ENCODE measurements at regions not wholly inside any gene's neighbourhood (a gene's known extent, or its start where the extent isn't known, plus 50 kb on each side); places are given as distances from the start of the nearest gene placed in this dataset.

DNA sequence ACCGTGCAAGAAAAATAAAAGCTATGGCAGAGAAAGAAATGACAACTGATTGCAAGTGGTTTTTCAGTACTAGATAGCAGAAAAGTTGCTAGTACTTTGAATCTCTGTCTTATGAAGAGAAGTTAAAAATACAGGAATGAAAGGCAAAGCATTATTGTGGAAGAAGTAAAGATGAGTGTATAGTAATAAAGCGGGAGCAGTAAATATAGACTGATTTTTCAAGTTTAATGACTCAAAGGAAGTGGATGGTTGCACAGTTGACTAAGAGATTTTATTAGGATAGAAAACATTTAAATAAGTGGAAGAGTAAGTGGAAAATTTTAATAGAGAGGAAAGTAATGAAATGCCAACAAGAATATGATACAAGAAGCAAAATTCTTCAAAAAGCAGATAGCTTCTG, 1076.1 kb upstream of the CADM2 start:
- DNase-seq (ENCODE audit: low spot score): no peak
- no peaks in the 10 kb centered on the region for H3K4me1 ChIP-seq (replicated peaks)
- H3K27me3 ChIP-seq (replicated peaks; ENCODE audit: insufficient read depth): no peaks in the 10 kb centered on the region
- intact Hi-C loops (cut with DNase I): no loop called here
- no peak for TF ChIP-seq POLR2A (IDR thresholded peaks at IDR 0.05)
- no peak for TF ChIP-seq POLR2AphosphoS5 (IDR thresholded peaks at IDR 0.05)
- TF ChIP-seq, protein P1, sequence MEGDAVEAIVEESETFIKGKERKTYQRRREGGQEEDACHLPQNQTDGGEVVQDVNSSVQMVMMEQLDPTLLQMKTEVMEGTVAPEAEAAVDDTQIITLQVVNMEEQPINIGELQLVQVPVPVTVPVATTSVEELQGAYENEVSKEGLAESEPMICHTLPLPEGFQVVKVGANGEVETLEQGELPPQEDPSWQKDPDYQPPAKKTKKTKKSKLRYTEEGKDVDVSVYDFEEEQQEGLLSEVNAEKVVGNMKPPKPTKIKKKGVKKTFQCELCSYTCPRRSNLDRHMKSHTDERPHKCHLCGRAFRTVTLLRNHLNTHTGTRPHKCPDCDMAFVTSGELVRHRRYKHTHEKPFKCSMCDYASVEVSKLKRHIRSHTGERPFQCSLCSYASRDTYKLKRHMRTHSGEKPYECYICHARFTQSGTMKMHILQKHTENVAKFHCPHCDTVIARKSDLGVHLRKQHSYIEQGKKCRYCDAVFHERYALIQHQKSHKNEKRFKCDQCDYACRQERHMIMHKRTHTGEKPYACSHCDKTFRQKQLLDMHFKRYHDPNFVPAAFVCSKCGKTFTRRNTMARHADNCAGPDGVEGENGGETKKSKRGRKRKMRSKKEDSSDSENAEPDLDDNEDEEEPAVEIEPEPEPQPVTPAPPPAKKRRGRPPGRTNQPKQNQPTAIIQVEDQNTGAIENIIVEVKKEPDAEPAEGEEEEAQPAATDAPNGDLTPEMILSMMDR (IDR thresholded peaks at IDR 0.05): no peak
- H3K4me3 ChIP-seq: no peak overlapping the region
- 92% methylated on average over 2 of the region's 2 CpGs for WGBS
- H3K36me3 ChIP-seq: no peaks in the 10 kb centered on the region
- H3K27ac ChIP-seq: no peak overlapping the region
- no peaks in the 10 kb centered on the region for H3K9me3 ChIP-seq

DNA sequence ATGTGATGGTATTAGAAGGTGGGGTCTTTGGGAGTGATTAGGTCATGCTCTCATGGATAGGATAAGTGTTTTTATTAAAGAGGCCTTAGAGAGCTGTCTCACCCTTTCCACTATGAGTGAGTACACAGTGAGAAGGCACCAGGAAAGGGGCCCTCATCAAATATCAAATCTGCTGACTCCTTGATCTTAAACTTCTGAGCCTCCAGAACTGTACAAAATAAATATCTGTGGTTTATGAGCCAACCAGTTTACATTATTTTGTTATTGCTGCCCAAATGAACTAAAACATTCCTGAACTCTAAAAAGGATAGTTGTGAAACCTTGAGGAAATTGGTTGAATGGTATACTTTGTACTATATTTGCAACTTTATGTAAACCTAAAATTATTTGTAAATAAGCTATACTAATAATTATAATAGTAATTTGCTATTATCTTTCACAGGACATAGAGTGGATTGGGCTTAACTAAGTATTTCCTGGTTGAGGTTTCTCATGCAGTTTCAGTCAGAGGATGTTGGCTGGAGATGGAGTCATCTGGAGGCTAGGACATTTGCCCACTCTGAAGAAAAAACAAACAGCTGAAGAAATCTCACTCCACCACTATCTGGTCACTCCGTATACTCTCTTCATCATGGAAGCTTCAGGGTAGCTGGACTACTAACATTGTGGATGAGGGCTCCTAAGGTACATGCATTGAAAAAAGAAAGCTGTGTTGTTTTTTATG, 1068.6 kb upstream of the CADM2 start:
- TF ChIP-seq POLR2AphosphoS5 (IDR thresholded peaks at IDR 0.05) (no peak), POLR2A (IDR thresholded peaks at IDR 0.05) (no peak)
- TF ChIP-seq, protein P1 (IDR thresholded peaks at IDR 0.05): no peak
- 82% methylated on average over 1 of the region's 1 CpG for WGBS
- intact Hi-C loops (cut with DNase I): no loop called here
- DNase-seq (ENCODE audit: low spot score): no peak
- H3K4me3 ChIP-seq: no peak overlapping the region
- H3K4me1 ChIP-seq (replicated peaks): no peaks in the 10 kb centered on the region
- H3K9me3 ChIP-seq: no peaks in the 10 kb centered on the region
- no peaks in the 10 kb centered on the region for H3K27me3 ChIP-seq (replicated peaks; ENCODE audit: insufficient read depth)
- no peak overlapping the region for H3K27ac ChIP-seq
- H3K36me3 ChIP-seq: no peaks in the 10 kb centered on the region

DNA sequence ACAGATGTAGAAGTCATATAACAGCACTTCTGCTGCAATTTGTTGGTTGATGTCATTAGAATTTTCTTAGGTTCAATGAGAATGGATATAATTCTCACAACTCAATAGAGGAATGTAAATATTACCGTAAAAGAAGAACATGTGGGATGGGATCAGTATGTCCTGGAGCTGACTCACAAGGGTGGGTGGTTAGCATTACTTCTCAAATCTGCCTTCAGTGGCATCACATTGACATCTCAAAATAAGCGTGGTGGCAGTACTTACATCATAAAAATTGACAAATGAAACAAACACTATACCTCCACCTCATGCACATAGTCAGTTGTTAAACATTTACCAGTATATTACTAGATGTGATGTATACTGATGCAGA, 1068.0 kb upstream of the CADM2 start:
- Histone ChIP-seq H3K9me3 (no peaks in the 10 kb centered on the region), H3K27me3 (replicated peaks; ENCODE audit: insufficient read depth) (no peaks in the 10 kb centered on the region), H3K36me3 (no peaks in the 10 kb centered on the region), H3K27ac (no peak overlapping the region), H3K4me1 (replicated peaks) (no peaks in the 10 kb centered on the region), H3K4me3 (no peak overlapping the region)
- no peak for TF ChIP-seq POLR2AphosphoS5 (IDR thresholded peaks at IDR 0.05)
- no peak for TF ChIP-seq POLR2A (IDR thresholded peaks at IDR 0.05)
- TF ChIP-seq, protein P1 (IDR thresholded peaks at IDR 0.05): no peak
- DNase-seq (ENCODE audit: low spot score): no peak
- intact Hi-C loops (cut with DNase I): no loop called here
- whole genome bisulfite sequencing: 78% methylated on average over 2 of the region's 2 CpGs

DNA sequence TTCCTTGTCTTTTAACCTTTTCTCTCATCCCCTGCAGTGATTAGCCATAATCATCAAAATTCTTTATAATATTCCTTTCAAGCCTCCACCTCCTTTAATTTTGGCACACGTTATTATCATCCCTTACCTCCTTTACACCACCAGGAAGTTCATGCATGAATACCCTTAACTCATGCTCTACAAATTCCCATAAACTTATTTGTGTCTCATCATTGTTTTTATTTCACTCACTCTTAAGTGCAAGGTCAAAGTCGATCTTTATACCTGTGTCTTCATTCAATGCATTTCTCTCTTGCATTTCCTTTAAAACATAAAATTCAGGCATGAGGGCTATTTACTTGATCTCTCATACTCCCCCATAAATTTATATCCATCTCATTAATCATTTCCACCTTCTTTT, 1064.6 kb upstream of the CADM2 start:
- H3K27me3 ChIP-seq (replicated peaks; ENCODE audit: insufficient read depth): no peaks in the 10 kb centered on the region
- DNase-seq (ENCODE audit: low spot score): no peak
- no peaks in the 10 kb centered on the region for H3K36me3 ChIP-seq
- intact Hi-C loops (cut with DNase I): no loop called here
- TF ChIP-seq, protein P1 (IDR thresholded peaks at IDR 0.05): no peak
- TF ChIP-seq POLR2AphosphoS5 (IDR thresholded peaks at IDR 0.05) (no peak), POLR2A (IDR thresholded peaks at IDR 0.05) (no peak)
- H3K9me3 ChIP-seq: no peaks in the 10 kb centered on the region
- 59% methylated on average over 2 of the region's 2 CpGs for WGBS
- H3K27ac ChIP-seq: no peak overlapping the region
- no peaks in the 10 kb centered on the region for H3K4me1 ChIP-seq (replicated peaks)
- no peak overlapping the region for H3K4me3 ChIP-seq

DNA sequence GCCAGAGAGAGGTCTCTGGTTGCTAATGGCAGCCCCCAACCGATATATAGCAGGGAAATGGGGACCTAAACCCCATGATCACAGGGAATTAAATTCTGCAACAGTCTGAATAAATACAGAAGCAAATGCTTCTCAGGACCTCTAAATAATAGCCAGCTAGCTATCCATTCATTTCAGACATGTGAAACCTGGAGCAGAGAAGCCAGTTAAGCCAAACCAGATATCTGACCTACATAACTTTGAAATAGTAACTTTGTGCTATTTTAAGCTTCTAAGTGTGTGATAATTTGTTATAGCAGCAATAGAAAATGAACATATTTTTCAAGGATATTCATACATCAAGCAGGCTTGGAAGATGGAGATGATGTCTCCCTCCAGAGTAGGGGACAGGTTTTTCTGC, 1062.9 kb upstream of the CADM2 start:
- Histone ChIP-seq H3K4me1 (replicated peaks) (no peaks in the 10 kb centered on the region), H3K27ac (no peak overlapping the region), H3K36me3 (no peaks in the 10 kb centered on the region), H3K27me3 (replicated peaks; ENCODE audit: insufficient read depth) (no peaks in the 10 kb centered on the region), H3K9me3 (no peaks in the 10 kb centered on the region), H3K4me3 (no peak overlapping the region)
- intact Hi-C loops (cut with DNase I): no loop called here
- 28% methylated on average over 1 of the region's 1 CpG for WGBS
- TF ChIP-seq, protein P1 (IDR thresholded peaks at IDR 0.05): no peak
- TF ChIP-seq POLR2AphosphoS5 (IDR thresholded peaks at IDR 0.05): no peak
- no peak for TF ChIP-seq POLR2A (IDR thresholded peaks at IDR 0.05)
- DNase-seq (ENCODE audit: low spot score): no peak

Measured in prostate gland (tissue), 2 donors.